K562 (cell line): ENCODE measurements at regions not wholly inside any gene's neighbourhood (a gene's known extent, or its start where the extent isn't known, plus 50 kb on each side); places are given as distances from the start of the nearest gene placed in this dataset.

Experiments
- ATAC-seq: fragments of 200-7000 bp; cut with Tn5 transposase; 3 replicates; pipeline ENCODE4 v1.9.1; 2020; ENCODE audit warnings: moderate library complexity
- BruUV-seq: library from RNA; stranded (reverse); fragments of 400-500 nt; replicated peaks from 2 replicates; lab custom pipeline; 2021; lab: Mats Ljungman, UMichigan
- CTCF ChIA-PET: fragments of 300-600 bp; formaldehyde crosslinking; extraction: SDS; loops from one replicate; lab custom pipeline; 2021; ENCODE audit warnings: low intra/inter-chr PET ratio; lab: Yijun Ruan, JAX
- POLR2A ChIA-PET: fragments of 300-600, 350-650 bp; sonication (Branson Sonifier 250); formaldehyde crosslinking; extraction: SDS; loops from one replicate; lab custom pipeline; 2021; ENCODE audit warnings: antibody characterized with exemption, inconsistent platforms; lab: Yijun Ruan, JAX
- DNase-seq, 4 experiments: peaks; one replicate each; pipeline versions ENCODE4 v3.0.0 to v3.0.0-alpha.2; 2011 to 2018; ENCODE audit warnings: low spot score in 3 of 4, mixed read lengths in 3 of 4; ENCODE audit errors: extremely low read depth in 1 of 4
- FAIRE-seq: peaks from 2 replicates; lab custom pipeline; 2011; peaks lifted over from hg19 to GRCh38; lab: Jason Lieb, UNC
- H2AFZ ChIP-seq: 2 replicates; pipeline ENCODE4 v1.6.0; 2011; ENCODE audit warnings: low read depth, low read length, control low read depth, inconsistent platforms
- H3K27ac ChIP-seq: fragments of 200-600 bp; 3 replicates; pipeline ENCODE4 v1.8.0; 2011; ENCODE audit warnings: low read depth, mild to moderate bottlenecking, control low read depth, inconsistent platforms, low read length, moderate library complexity, mixed read lengths; ENCODE audit errors: extremely low read depth
- H3K27me3 ChIP-seq, 2 experiments: fragments of 300-600 bp in 1 of 2; 2 replicates in 1 of 2; 3 replicates in 1 of 2; pipeline versions ENCODE4 v1.6.0 to v1.8.0; 2011; ENCODE audit warnings: inconsistent platforms in 2 of 2, low read length in 2 of 2, mild to moderate bottlenecking in 1 of 2, mixed read lengths in 1 of 2, moderate library complexity in 1 of 2; ENCODE audit not compliant: control insufficient read depth in 2 of 2, insufficient read depth in 2 of 2
- H3K36me3 ChIP-seq: fragments of 300-600 bp; 3 replicates; pipeline ENCODE4 v1.8.0; 2011; ENCODE audit warnings: mild to moderate bottlenecking, low read length, inconsistent platforms; ENCODE audit not compliant: control insufficient read depth, insufficient read depth
- H3K4me1 ChIP-seq, 2 experiments: fragments of 200-600 bp in 1 of 2; replicated peaks in 1 of 2; 2 replicates in 1 of 2; 3 replicates in 1 of 2; pipeline versions ENCODE4 v1.5.1 to v1.8.0; 2011; ENCODE audit warnings: inconsistent platforms in 2 of 2, low read length in 2 of 2, mild to moderate bottlenecking in 1 of 2, mixed read lengths in 1 of 2, moderate library complexity in 1 of 2; ENCODE audit not compliant: control insufficient read depth in 2 of 2, insufficient read depth in 2 of 2
- H3K4me2 ChIP-seq: 2 replicates; pipeline ENCODE4 v1.6.1; 2011; ENCODE audit warnings: low read length, control low read depth, inconsistent platforms, mixed read lengths; ENCODE audit not compliant: insufficient read depth
- H3K4me3 ChIP-seq: fragments of 200-600 bp; sonication (generic), shearing (Covaris generic); 2 replicates; pipeline ENCODE4 v1.5.1; 2016; ENCODE audit warnings: control low read depth, inconsistent platforms
- H3K79me2 ChIP-seq: fragments of 200-600 bp; 3 replicates; pipeline ENCODE4 v1.8.0; 2011; ENCODE audit warnings: low read length, inconsistent platforms; ENCODE audit not compliant: control insufficient read depth, insufficient read depth
- H3K9ac ChIP-seq, 2 experiments: 2 replicates each; pipeline versions ENCODE4 v1.6.0 to v1.6.1; 2011; ENCODE audit warnings: low read depth in 2 of 2, low read length in 2 of 2, control low read depth in 1 of 2, inconsistent platforms in 1 of 2, mild to moderate bottlenecking in 1 of 2, mixed read lengths in 1 of 2; ENCODE audit not compliant: insufficient read depth in 1 of 2
- H3K9me1 ChIP-seq: one replicate; pipeline ENCODE4 v1.6.0; 2011; ENCODE audit warnings: inconsistent platforms, mild to moderate bottlenecking, low read length, moderate library complexity; ENCODE audit not compliant: control insufficient read depth, insufficient read depth
- H3K9me3 ChIP-seq: replicated peaks from 2 replicates; pipeline ENCODE4 v1.5.1; 2011; ENCODE audit warnings: low read depth, low read length, inconsistent platforms; ENCODE audit not compliant: control insufficient read depth, insufficient read depth
- H4K20me1 ChIP-seq: replicated peaks from 2 replicates; pipeline ENCODE4 v1.6.1; 2011; ENCODE audit warnings: low read length, inconsistent platforms, mixed read lengths; ENCODE audit not compliant: control insufficient read depth, insufficient read depth
- ATF3 ChIP-seq, 2 experiments: fragments of 450-650 bp in 1 of 2; sonication (generic) in 1 of 2; formaldehyde crosslinking in 1 of 2; IDR thresholded peaks in 1 of 2; conservative IDR thresholded peaks in 1 of 2; 2 replicates each; pipeline versions ENCODE4 v1.6.1 to v1.8.1; 2016 to 2023; ENCODE audit warnings: mild to moderate bottlenecking in 2 of 2, moderate library complexity in 2 of 2, inconsistent platforms in 1 of 2, missing genetic modification reagents in 1 of 2
- GTF2E2 ChIP-seq: fragments of 200-800 bp; sonication (Bioruptor generic); IDR thresholded peaks from 2 replicates; pipeline ENCODE4 v1.6.1; 2016; ENCODE audit warnings: missing genetic modification characterization, missing compliant biosample characterization
- LEF1 ChIP-seq: fragments of 450-650 bp; IDR thresholded peaks from 2 replicates; pipeline ENCODE4 v1.6.1; 2016; ENCODE audit warnings: mild to moderate bottlenecking
- ZNF778 ChIP-seq: fragments of 450-650 bp; formaldehyde crosslinking; IDR thresholded peaks from 2 replicates; pipeline ENCODE4 v1.4.0; 2020; ENCODE audit warnings: mild to moderate bottlenecking, moderate library complexity
- WGBS: fragments of 100-300 bp; shearing (Covaris generic); methylation state at CpG from one replicate; pipeline ENCODE4 v1.1.6; 2016; ENCODE audit warnings: low coverage, mixed read lengths; ENCODE audit not compliant: insufficient coverage; ENCODE audit errors: missing lambda C conversion rate; 5-methylcytosine and 5-hydroxymethylcytosine counted together
- in situ Hi-C: fragments of 300-500 bp; cut with MboI; formaldehyde crosslinking; loops from 4 replicates; pipeline ENCODE4 v1.15.0; 2018; ENCODE audit warnings: inconsistent platforms, mixed read lengths
- intact Hi-C: fragments of 100-400 bp; cut with micrococcal nuclease; formaldehyde crosslinking; loops from 2 replicates; pipeline ENCODE4 v1.14.2; 2022

- Histone ChIP-seq H3K79me2 (no peaks in the 10 kb centered on the region), H3K36me3 (no peaks in the 10 kb centered on the region), H3K27me3 (no peaks in the 10 kb centered on the region), H3K4me3 (no peak overlapping the region), H3K27ac (no peak overlapping the region), H3K4me1 (no peaks in the 10 kb centered on the region), H3K9me3 (peaks cover 2% of the 10 kb centered on the region; the same call in 1 of the 2 replicates), H3K9me1 (no peaks in the 10 kb centered on the region), H3K4me2 (no peak overlapping the region), H4K20me1 (no peaks in the 10 kb centered on the region), H2AFZ (no peak overlapping the region), H3K9ac (no peak overlapping the region)
- POLR2A ChIA-PET: no interaction called here
- WGBS: 0% methylated on average over 3 of the region's 3 CpGs
- intact Hi-C loops: no loop called here
- DNase-seq (no peak), ATAC-seq (no peak), FAIRE-seq (no peak)
- BruUV-seq: no TSS peak
- TF ChIP-seq LEF1: no peak
- in situ Hi-C loops: no loop called here
- CTCF ChIA-PET: no interaction called here
Measured at GRCh38 chr11:23594755-23595154, 734.5 kb upstream of the CCDC179 start.

GRCh38 chr11:23604966-23605365, 744.7 kb upstream of the CCDC179 start:
- Histone ChIP-seq H3K4me3 (no peak overlapping the region), H3K4me2 (no peak overlapping the region), H3K36me3 (no peaks in the 10 kb centered on the region), H2AFZ (no peak overlapping the region), H3K4me1 (no peaks in the 10 kb centered on the region), H3K79me2 (no peaks in the 10 kb centered on the region), H3K9me3 (no peaks in the 10 kb centered on the region), H3K9ac (no peak overlapping the region), H3K27ac (no peak overlapping the region), H3K9me1 (no peaks in the 10 kb centered on the region), H3K27me3 (no peaks in the 10 kb centered on the region), H4K20me1 (no peaks in the 10 kb centered on the region)
- ChIA-PET CTCF (no interaction called here), POLR2A (no interaction called here)
- FAIRE-seq (no peak), ATAC-seq (no peak), DNase-seq (no peak)
- BruUV-seq: no TSS peak
- TF ChIP-seq GTF2E2 (tag): no peak
- no peak for TF ChIP-seq ZNF778 (CRISPR knock-in tag)
- no peak for TF ChIP-seq ATF3 (IDR thresholded peaks at IDR 0.05)
- TF ChIP-seq ATF3 (CRISPR knock-in tag; conservative IDR thresholded peaks at IDR 0.05): no peak
- in situ Hi-C loops: no loop called here
- intact Hi-C loops: no loop called here
- WGBS: 0% methylated on average over 3 of the region's 3 CpGs
